GM12891 (cell line): ENCODE measurements at regions not wholly inside any gene's neighbourhood (a gene's known extent, or its start where the extent isn't known, plus 50 kb on each side); places are given as distances from the start of the nearest gene placed in this dataset.

Experiments used
- POLR2A ChIP-seq: IDR thresholded peaks from 2 replicates; pipeline ENCODE4 v1.6.1; 2011; ENCODE audit warnings: low read depth, low read length, control low read depth
- POLR2AphosphoS5 ChIP-seq: IDR thresholded peaks from 2 replicates; pipeline ENCODE4 v1.6.1; 2011; ENCODE audit warnings: low read depth, low read length, control low read depth
- SPI1 ChIP-seq: IDR thresholded peaks from 2 replicates; pipeline ENCODE4 v1.6.1; 2011; ENCODE audit warnings: low read depth, low read length, control low read depth

DNA sequence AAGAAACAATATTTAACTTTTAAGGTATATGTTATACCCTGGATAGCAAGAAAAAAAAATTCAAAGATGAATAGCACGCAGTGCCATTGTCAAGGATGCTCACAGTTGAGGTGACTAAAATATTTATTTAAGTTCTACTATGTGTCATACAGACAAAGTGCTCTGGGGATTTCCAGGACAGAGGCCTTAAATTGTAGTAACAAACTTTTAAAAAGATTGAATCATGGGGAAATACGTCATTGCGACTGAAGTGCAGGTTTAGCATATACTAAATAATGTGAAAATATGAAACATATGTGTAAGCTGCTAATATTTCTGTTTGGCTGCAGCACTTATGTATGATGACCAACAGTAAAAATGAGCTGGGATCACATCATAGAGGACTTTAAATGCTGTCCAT lies 748.0 kb upstream of the PCDH7 start:
- TF ChIP-seq POLR2A, result no peak
- no peak for TF ChIP-seq POLR2AphosphoS5
- no peak for TF ChIP-seq SPI1
